Vagina (tissue), 2 donors: ENCODE measurements at regions not wholly inside any gene's neighbourhood (a gene's known extent, or its start where the extent isn't known, plus 50 kb on each side); places are given as distances from the start of the nearest gene placed in this dataset.

Source experiments
- CTCF ChIP-seq, 3 experiments: fragments of 450-650 bp in 2 of 3; fragments of 200-600 bp in 1 of 3; sonication (generic) in 1 of 3; IDR thresholded peaks; one replicate each; pipeline ENCODE4 v1.5.1; 2017 to 2019; ENCODE audit warnings: antibody characterized with exemption in 3 of 3, mild to moderate bottlenecking in 2 of 3, moderate library complexity in 2 of 3
- POLR2A ChIP-seq, 2 donors: fragments of 450-650 bp; IDR thresholded peaks; one replicate each; pipeline ENCODE4 v1.6.1; 2017; ENCODE audit warnings: antibody characterized with exemption in 2 of 2, mild to moderate bottlenecking in 2 of 2, moderate library complexity in 2 of 2
- POLR2AphosphoS5 ChIP-seq, 2 donors: sonication (generic); formaldehyde crosslinking; IDR thresholded peaks; one replicate each; pipeline ENCODE4 v1.9.0; 2017; ENCODE audit warnings: antibody characterized with exemption in 2 of 2, mild to moderate bottlenecking in 2 of 2, low read depth in 1 of 2; ENCODE audit not compliant: insufficient read depth in 1 of 2

- TF ChIP-seq CTCF (IDR thresholded peaks at IDR 0.05) (no peak), POLR2A (IDR thresholded peaks at IDR 0.05) (no peak), POLR2AphosphoS5 (IDR thresholded peaks at IDR 0.05; ENCODE audit: insufficient read depth in 1 of 2, low read depth in 1 of 2) (no peak)
Measured at GRCh38 chr15:96586901-96587300, 256.4 kb downstream of the NR2F2 start.
